ENCODE measurements at regions not wholly inside any gene's neighbourhood (a gene's known extent, or its start where the extent isn't known, plus 50 kb on each side); places are given as distances from the start of the nearest gene placed in this dataset.
A peak's percentile ranks its signal among the peaks of the same experiment; 100 is the strongest.

- Histone ChIP-seq H3K9me3 (no peaks in the 10 kb centered on the region), H3K27ac (no peak overlapping the region), H3K4me2 (0 out of 3 replicates have a peak overlapping the region, but pooled peaks have one; percentile 21), H3K4me1 (peaks cover 18% of the 10 kb centered on the region), H3K4me3 (no peak overlapping the region)
- ATAC-seq: peak; percentile 70 to 74; a peak in 5 of 6 replicates
- TF ChIP-seq FOSL2 (IDR thresholded peaks at IDR 0.05): peak; percentile 37; the same call in 1 of the 2 replicates
- TF ChIP-seq FOSL2 (CRISPR knock-in tag; IDR thresholded peaks at IDR 0.05): peak; percentile 53
- no peak for TF ChIP-seq ZNF302 (CRISPR knock-in tag; IDR thresholded peaks at IDR 0.05)
- no peak for TF ChIP-seq NFE2L2 (conservative IDR thresholded peaks at IDR 0.05; ENCODE audit: low read length)
- peak in 1 of 2 experiments; percentile 35 for DNase-seq (ENCODE audit: low read depth in 1 of 2, low spot score in 1 of 2)
- CTCF ChIA-PET: interaction anchor here (0.6 to 2.2 kb wide), 7 partner anchors 8 to 133 kb away, joined by 3 to 10 read pairs (median 3); no protein-coding TSS in a partner anchor
- no peak for FAIRE-seq
- WGBS (ENCODE audit: missing lambda C conversion rate): 3% methylated on average over 2 of the region's 2 CpGs
- POLR2A ChIA-PET: no interaction called here
Observed at GRCh38 chrX:120791013-120791643, 84.5 kb downstream of the CT47B1 start.

- no peak for FAIRE-seq
- TF ChIP-seq HDAC2 (IDR thresholded peaks at IDR 0.05) (no peak), MAFK (IDR thresholded peaks at IDR 0.05; ENCODE audit: partially characterized antibody) (no peak), ELK1 (IDR thresholded peaks at IDR 0.05; ENCODE audit: low read depth, low read length) (no peak), RARB (CRISPR knock-in tag; IDR thresholded peaks at IDR 0.05) (no peak), ESRRA (IDR thresholded peaks at IDR 0.05; ENCODE audit: borderline replicate concordance, low read length) (no peak), RNF2 (IDR thresholded peaks at IDR 0.05; ENCODE audit: borderline replicate concordance, low read depth) (no peak), KDM5A (IDR thresholded peaks at IDR 0.05) (no peak)
- Histone ChIP-seq H3K27ac (no peak overlapping the region), H3K4me2 (0 out of 3 replicates have a peak overlapping the region, but pooled peaks have one; percentile 19), H3K4me1 (peaks cover 18% of the 10 kb centered on the region), H3K9me3 (no peaks in the 10 kb centered on the region), H3K4me3 (no peak overlapping the region)
- WGBS (ENCODE audit: missing lambda C conversion rate): 37% methylated on average over 4 of the region's 4 CpGs
- no peak for ATAC-seq
- POLR2A ChIA-PET: no interaction called here
- no peak for DNase-seq (ENCODE audit: low read depth in 1 of 2, low spot score in 1 of 2)
- CTCF ChIA-PET: interaction anchor here (0.6 to 2.2 kb wide), 12 partner anchors 9 to 464 kb away, joined by 3 to 10 read pairs (median 4); no protein-coding TSS in a partner anchor
Observed at GRCh38 chrX:120790552-120790951, 85.1 kb downstream of the CT47B1 start.

DNA sequence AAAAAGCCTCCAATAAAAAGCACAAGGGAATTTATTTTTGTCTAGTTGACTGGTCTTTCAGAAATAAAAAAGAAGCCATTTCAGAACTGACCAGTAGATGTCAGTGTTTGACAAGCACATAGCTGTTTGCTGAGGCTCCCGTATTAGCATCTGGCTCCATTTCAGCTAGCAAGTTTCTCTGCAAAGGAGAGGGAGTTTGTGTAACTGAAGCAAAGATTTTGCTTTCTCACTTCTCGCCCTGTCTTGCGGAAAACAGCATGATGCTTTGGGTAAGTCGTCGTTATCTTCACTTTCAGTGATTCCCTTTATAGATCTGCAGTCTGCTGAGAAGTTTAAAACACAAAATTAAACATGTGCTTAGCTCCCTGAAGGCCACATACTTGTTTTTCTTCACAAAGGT lies 85.5 kb downstream of the CT47B1 start:
- peak; percentile 64 to 79; a peak in 4 of 6 replicates for ATAC-seq
- H3K9me3 ChIP-seq: no peaks in the 10 kb centered on the region
- 0% methylated on average over 5 of the region's 5 CpGs for WGBS (ENCODE audit: missing lambda C conversion rate)
- TF ChIP-seq RAD21 (conservative IDR thresholded peaks at IDR 0.05 in 1 of 2, IDR thresholded peaks at IDR 0.05 in 1 of 2) (peak; percentile 87), CTCF (IDR thresholded peaks at IDR 0.05) (peak; percentile 76), PHF8 (IDR thresholded peaks at IDR 0.05; ENCODE audit: borderline replicate concordance, low read depth) (no peak), HOXA7 (CRISPR knock-in tag; IDR thresholded peaks at IDR 0.05) (no peak), GATA3 (IDR thresholded peaks at IDR 0.05; ENCODE audit: borderline replicate concordance) (no peak), CBX2 (IDR thresholded peaks at IDR 0.05; ENCODE audit: borderline replicate concordance, low read depth) (no peak), SMC3 (IDR thresholded peaks at IDR 0.05) (peak; percentile 63), FOSL2 (IDR thresholded peaks at IDR 0.05) (no peak), FOSL2 (CRISPR knock-in tag; IDR thresholded peaks at IDR 0.05) (no peak), HES2 (IDR thresholded peaks at IDR 0.05) (no peak)
- no peak overlapping the region for H3K4me3 ChIP-seq
- CTCF ChIA-PET: interaction anchor here (0.6 to 2.2 kb wide), 13 partner anchors 9 to 464 kb away, joined by 3 to 10 read pairs (median 4); no protein-coding TSS in a partner anchor
- peak; percentile 63 for FAIRE-seq
- H3K4me2 ChIP-seq: 0 out of 3 replicates have a peak overlapping the region, but pooled peaks have one; percentile 19
- POLR2A ChIA-PET: no interaction called here
- peak; percentile 33 to 65 for DNase-seq (ENCODE audit: low read depth in 1 of 2, low spot score in 1 of 2)
- no peak overlapping the region for H3K27ac ChIP-seq
- H3K4me1 ChIP-seq: peaks cover 18% of the 10 kb centered on the region

Measured in A549 (cell line).